IPS DF 6.9 (cell line): ENCODE measurements at regions not wholly inside any gene's neighbourhood (a gene's known extent, or its start where the extent isn't known, plus 50 kb on each side); places are given as distances from the start of the nearest gene placed in this dataset.

ENCODE experiments used
- DNase-seq: peaks from one replicate; pipeline ENCODE4 v3.0.0-alpha.2; 2013; ENCODE audit warnings: low read depth, low spot score
- H3K27ac ChIP-seq: one replicate; pipeline ENCODE4 v1.5.1; 2013; ENCODE audit warnings: low read length, control low read depth
- H3K27me3 ChIP-seq: 2 replicates; pipeline ENCODE4 v1.6.1; 2013; ENCODE audit warnings: mild to moderate bottlenecking, low read length; ENCODE audit not compliant: control insufficient read depth, insufficient read depth
- H3K36me3 ChIP-seq: 2 replicates; pipeline ENCODE4 v1.6.1; 2013; ENCODE audit warnings: low read length; ENCODE audit not compliant: control insufficient read depth, insufficient read depth
- H3K4me1 ChIP-seq: 2 replicates; pipeline ENCODE4 v1.6.1; 2013; ENCODE audit warnings: low read length; ENCODE audit not compliant: control insufficient read depth, insufficient read depth
- H3K4me3 ChIP-seq: 2 replicates; pipeline ENCODE4 v1.5.1; 2013; ENCODE audit warnings: mild to moderate bottlenecking, low read length
- H3K9me3 ChIP-seq: 2 replicates; pipeline ENCODE4 v1.6.1; 2013; ENCODE audit warnings: low read length, inconsistent platforms; ENCODE audit not compliant: control insufficient read depth, insufficient read depth
- WGBS: extraction: QIAGEN DNeasy Blood & Tissue Kit; methylation state at CpG from one replicate; pipeline ENCODE4 v1.1.7; 2013; ENCODE audit warnings: mixed read lengths, missing lambda C conversion rate; ENCODE audit not compliant: insufficient read length, insufficient coverage; 5-methylcytosine and 5-hydroxymethylcytosine counted together

DNA sequence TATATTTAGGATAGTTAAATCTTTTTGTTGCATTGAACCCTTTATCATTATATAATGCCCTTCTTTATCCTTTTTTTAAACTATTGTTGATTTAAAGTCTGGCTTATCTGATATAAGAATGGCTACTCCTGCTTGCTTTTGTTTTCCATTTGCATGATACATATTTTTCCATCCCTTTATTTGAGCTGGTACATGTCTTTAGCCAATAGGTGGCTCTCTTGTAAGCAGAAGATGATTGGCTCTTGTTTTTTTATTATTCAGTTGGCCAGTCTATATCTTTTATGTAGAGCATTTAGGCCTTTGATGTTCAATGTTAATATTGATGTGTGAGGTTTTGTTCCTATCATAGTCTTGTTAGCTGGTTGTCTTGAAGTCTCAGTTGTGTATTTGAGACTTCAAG lies 99.5 kb upstream of the MCTP2 start:
- DNase-seq, result no peak

GRCh38 chr15:94130504-94130903 lies 100.9 kb upstream of the MCTP2 start:
- no peak overlapping the region for H3K27ac ChIP-seq
- no peaks in the 10 kb centered on the region for H3K36me3 ChIP-seq
- no peaks in the 10 kb centered on the region for H3K27me3 ChIP-seq
- H3K4me1 ChIP-seq, result no peaks in the 10 kb centered on the region; the same call in 1 of the 2 replicates
- no CpG with 5 or more reads among the region's 4 CpGs for WGBS
- no peak overlapping the region for H3K4me3 ChIP-seq
- DNase-seq, result no peak
- no peaks in the 10 kb centered on the region for H3K9me3 ChIP-seq

More for the DNA sequence above, 99.5 kb upstream of the MCTP2 start:
- Histone ChIP-seq H3K4me3 (no peak overlapping the region), H3K36me3 (no peaks in the 10 kb centered on the region), H3K4me1 (no peaks in the 10 kb centered on the region), H3K9me3 (no peaks in the 10 kb centered on the region), H3K27ac (no peak overlapping the region), H3K27me3 (no peaks in the 10 kb centered on the region)

DNA sequence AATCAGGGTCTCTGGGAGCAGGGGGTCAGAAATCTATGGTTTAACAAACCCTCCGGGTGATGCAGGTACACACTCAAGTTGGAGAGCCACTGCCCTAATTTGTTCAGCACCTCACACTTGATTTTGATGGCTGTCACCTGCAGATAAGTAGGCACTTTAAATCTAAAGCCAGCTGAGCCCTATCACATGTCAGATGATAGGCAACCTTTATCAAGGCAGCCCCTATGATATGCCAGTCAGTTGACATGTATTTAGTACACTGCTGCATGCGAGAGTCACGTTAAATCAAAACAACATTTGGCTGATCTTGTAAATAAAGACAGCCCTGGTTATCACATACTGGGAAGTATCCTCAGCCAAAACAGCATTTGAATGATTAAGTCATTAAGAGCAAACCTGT lies 104.4 kb upstream of the MCTP2 start:
- WGBS, result no CpG with 5 or more reads among the region's 3 CpGs

GRCh38 chr15:94125698-94126097 lies 105.7 kb upstream of the MCTP2 start:
- H3K9me3 ChIP-seq, result no peaks in the 10 kb centered on the region
- no peak for DNase-seq
- no peak overlapping the region for H3K4me3 ChIP-seq
- no peak overlapping the region for H3K27ac ChIP-seq
- no CpG with 5 or more reads among the region's 2 CpGs for whole genome bisulfite sequencing
- peaks cover 2% of the 10 kb centered on the region; the same call in 1 of the 2 replicates for H3K4me1 ChIP-seq
- no peaks in the 10 kb centered on the region for H3K27me3 ChIP-seq
- no peaks in the 10 kb centered on the region for H3K36me3 ChIP-seq

More for the DNA sequence above, 104.4 kb upstream of the MCTP2 start:
- no peak overlapping the region for H3K4me3 ChIP-seq
- no peaks in the 10 kb centered on the region for H3K9me3 ChIP-seq
- peaks cover 2% of the 10 kb centered on the region; the same call in 1 of the 2 replicates for H3K4me1 ChIP-seq
- H3K27ac ChIP-seq, result no peak overlapping the region
- no peak for DNase-seq
- no peaks in the 10 kb centered on the region for H3K36me3 ChIP-seq
- H3K27me3 ChIP-seq, result no peaks in the 10 kb centered on the region

GRCh38 chr15:94125156-94125555 lies 106.2 kb upstream of the MCTP2 start:
- Histone ChIP-seq H3K4me1 (peaks cover 2% of the 10 kb centered on the region; the same call in 1 of the 2 replicates), H3K4me3 (no peak overlapping the region), H3K27me3 (no peaks in the 10 kb centered on the region), H3K9me3 (no peaks in the 10 kb centered on the region), H3K36me3 (no peaks in the 10 kb centered on the region), H3K27ac (no peak overlapping the region)
- no peak for DNase-seq
- no CpG with 5 or more reads among the region's 2 CpGs for WGBS

DNA sequence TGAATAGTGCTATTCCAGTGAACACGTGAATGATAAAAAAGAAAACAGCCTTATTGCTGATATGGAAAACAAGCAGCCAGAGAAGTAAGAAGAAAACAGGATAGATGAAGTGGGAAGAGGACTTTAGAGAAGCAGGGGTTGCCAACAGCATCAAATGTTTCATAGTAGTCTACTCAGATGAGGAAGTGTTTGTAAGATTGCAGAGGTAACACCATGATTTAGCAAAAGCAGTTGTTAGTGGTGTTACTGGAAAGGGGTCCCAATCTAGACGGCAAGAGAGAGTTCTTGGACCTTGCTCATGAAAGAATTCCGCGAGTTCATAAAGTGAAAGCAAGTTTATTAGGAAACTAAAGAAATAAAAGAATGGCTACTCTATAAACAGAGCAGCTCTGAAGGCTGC lies 108.8 kb upstream of the MCTP2 start:
- DNase-seq, result no peak
- H3K9me3 ChIP-seq, result no peaks in the 10 kb centered on the region
- whole genome bisulfite sequencing, result no CpG with 5 or more reads among the region's 4 CpGs
- no peaks in the 10 kb centered on the region for H3K27me3 ChIP-seq
- no peak overlapping the region for H3K4me3 ChIP-seq
- peaks cover 2% of the 10 kb centered on the region; the same call in 1 of the 2 replicates for H3K4me1 ChIP-seq
- H3K27ac ChIP-seq, result no peak overlapping the region
- no peaks in the 10 kb centered on the region for H3K36me3 ChIP-seq

DNA sequence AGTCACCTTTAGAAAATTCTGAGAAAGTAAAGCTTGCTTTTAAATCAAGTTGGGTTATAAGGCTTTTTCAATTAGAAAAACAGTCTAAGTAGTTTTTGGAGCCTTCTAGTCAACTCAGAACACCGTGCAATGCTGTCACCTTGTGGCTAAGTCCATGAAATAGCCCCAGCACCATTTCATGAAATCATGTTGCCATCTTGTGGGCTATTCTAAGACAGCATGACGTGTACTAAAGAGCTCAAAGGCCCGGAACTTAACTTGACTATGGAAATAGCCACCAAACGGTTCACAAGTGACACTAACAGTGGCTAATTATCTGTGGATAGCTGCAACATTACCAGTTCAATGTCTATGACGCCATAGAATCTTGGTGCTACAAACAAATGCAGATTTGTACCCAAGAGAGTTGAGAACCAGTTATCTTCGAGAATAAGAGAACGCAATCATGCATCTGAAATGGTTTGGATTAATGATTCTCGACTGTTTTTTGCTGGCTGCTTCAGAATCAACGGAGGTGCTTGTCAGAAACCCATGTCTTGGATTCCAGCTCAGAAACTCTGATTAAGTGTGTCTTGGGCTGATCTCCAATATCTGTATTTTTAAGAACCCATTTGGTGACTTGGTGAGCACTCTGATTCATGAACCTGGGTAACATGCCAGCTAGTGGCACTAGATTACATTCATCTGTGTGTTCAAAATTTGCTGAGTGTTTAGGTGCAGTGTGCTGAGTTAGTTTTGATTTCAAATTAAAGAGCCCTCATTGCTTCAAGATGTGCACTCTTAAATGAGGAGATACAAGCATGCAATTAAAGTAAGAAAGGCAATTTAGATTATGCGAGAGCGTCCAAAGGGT lies 111.2 kb upstream of the MCTP2 start:
- DNase-seq, result peak; percentile 58
- no CpG with 5 or more reads among the region's 11 CpGs for WGBS
- Histone ChIP-seq H3K4me3 (no peak overlapping the region), H3K27me3 (no peaks in the 10 kb centered on the region), H3K36me3 (no peaks in the 10 kb centered on the region), H3K27ac (no peak overlapping the region), H3K9me3 (no peaks in the 10 kb centered on the region), H3K4me1 (peaks cover 2% of the 10 kb centered on the region; the same call in 1 of the 2 replicates)

DNA sequence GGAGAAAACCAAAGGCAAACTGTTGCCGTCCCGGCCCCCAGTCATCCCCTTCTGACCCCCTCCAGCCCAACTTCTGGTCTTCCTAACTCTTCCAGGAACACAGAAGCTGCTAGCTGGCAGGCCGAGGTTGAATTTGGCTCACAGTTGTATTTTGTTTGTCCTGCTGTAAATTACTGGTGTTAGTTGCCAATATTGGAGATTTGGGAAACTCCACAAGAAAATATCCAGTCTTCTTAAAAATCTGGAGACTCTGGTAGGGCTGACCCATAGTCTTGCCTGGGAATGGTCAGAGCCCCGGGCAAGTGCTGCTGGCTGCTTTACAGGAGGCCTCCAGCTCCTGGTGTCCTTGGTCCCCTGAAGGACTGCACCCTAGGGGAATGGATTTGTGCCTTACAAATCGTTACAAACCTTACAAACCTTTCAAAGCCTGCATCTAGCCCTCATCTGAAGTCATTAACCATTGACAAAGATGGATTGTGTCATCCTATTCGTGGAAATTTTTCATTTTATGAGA lies 112.0 kb upstream of the MCTP2 start:
- peaks cover 2% of the 10 kb centered on the region; the same call in 1 of the 2 replicates for H3K4me1 ChIP-seq
- no peaks in the 10 kb centered on the region for H3K36me3 ChIP-seq
- DNase-seq, result no peak
- H3K27ac ChIP-seq, result no peak overlapping the region
- no peaks in the 10 kb centered on the region for H3K27me3 ChIP-seq
- no CpG with 5 or more reads among the region's 6 CpGs for WGBS
- H3K4me3 ChIP-seq, result no peak overlapping the region
- H3K9me3 ChIP-seq, result no peaks in the 10 kb centered on the region

- H3K4me3 ChIP-seq, result no peak overlapping the region
- no peaks in the 10 kb centered on the region for H3K4me1 ChIP-seq
- no peaks in the 10 kb centered on the region for H3K27me3 ChIP-seq
- H3K36me3 ChIP-seq, result no peaks in the 10 kb centered on the region
- no CpG with 5 or more reads among the region's 2 CpGs for WGBS
- H3K27ac ChIP-seq, result no peak overlapping the region
- no peaks in the 10 kb centered on the region for H3K9me3 ChIP-seq
- no peak for DNase-seq
These were observed 120.8 kb upstream of the MCTP2 start for GRCh38 chr15:94110476-94111130.

GRCh38 chr15:94107652-94108051 lies 123.7 kb upstream of the MCTP2 start:
- no peak overlapping the region for H3K27ac ChIP-seq
- no peak overlapping the region for H3K4me3 ChIP-seq
- H3K27me3 ChIP-seq, result no peaks in the 10 kb centered on the region
- H3K9me3 ChIP-seq, result no peaks in the 10 kb centered on the region
- no CpG with 5 or more reads among the region's 2 CpGs for WGBS
- no peaks in the 10 kb centered on the region for H3K4me1 ChIP-seq
- no peak for DNase-seq
- H3K36me3 ChIP-seq, result no peaks in the 10 kb centered on the region
